ENCODE measurements at regions not wholly inside any gene's neighbourhood (a gene's known extent, or its start where the extent isn't known, plus 50 kb on each side); places are given as distances from the start of the nearest gene placed in this dataset.

GRCh38 chr6:90928051-90928450 is 341.2 kb upstream of the MAP3K7 start:
- CTCF ChIA-PET: interaction anchor here (2.5 kb wide), 1 partner anchor 13 kb away, joined by 11 read pairs; no protein-coding TSS in a partner anchor

GRCh38 chr6:90925726-90926125 is 338.9 kb upstream of the MAP3K7 start:
- no peak for DNase-seq (ENCODE audit: low read depth, low spot score)
- Histone ChIP-seq H3K9me3 (ENCODE audit: control insufficient read depth, insufficient read depth, low read length) (no peaks in the 10 kb centered on the region), H3K27ac (ENCODE audit: low read depth, low read length) (no peak overlapping the region), H3K27me3 (ENCODE audit: control insufficient read depth, insufficient read depth, low read length) (no peaks in the 10 kb centered on the region), H3K4me3 (ENCODE audit: low read depth, low read length) (no peak overlapping the region)
- POLR2A ChIA-PET: no interaction called here
- TF ChIP-seq CTCF (IDR thresholded peaks at IDR 0.05; ENCODE audit: low read depth, low read length): no peak
- CTCF ChIA-PET: no interaction called here

More at GRCh38 chr6:90928051-90928450, 341.2 kb upstream of the MAP3K7 start:
- POLR2A ChIA-PET: no interaction called here
- Histone ChIP-seq H3K4me3 (ENCODE audit: low read depth, low read length) (no peak overlapping the region), H3K27me3 (ENCODE audit: control insufficient read depth, insufficient read depth, low read length) (no peaks in the 10 kb centered on the region), H3K27ac (ENCODE audit: low read depth, low read length) (no peak overlapping the region), H3K9me3 (ENCODE audit: control insufficient read depth, insufficient read depth, low read length) (no peaks in the 10 kb centered on the region)
- no peak for DNase-seq (ENCODE audit: low read depth, low spot score)
- no peak for TF ChIP-seq CTCF (IDR thresholded peaks at IDR 0.05; ENCODE audit: low read depth, low read length)

GRCh38 chr6:90922325-90922724 is 335.5 kb upstream of the MAP3K7 start:
- no peaks in the 10 kb centered on the region for H3K27me3 ChIP-seq (ENCODE audit: control insufficient read depth, insufficient read depth, low read length)
- no peaks in the 10 kb centered on the region for H3K9me3 ChIP-seq (ENCODE audit: control insufficient read depth, insufficient read depth, low read length)
- no peak overlapping the region for H3K27ac ChIP-seq (ENCODE audit: low read depth, low read length)
- DNase-seq (ENCODE audit: low read depth, low spot score): no peak
- ChIA-PET CTCF (interaction anchor here (0.8 kb wide), 1 partner anchor 18 kb away, joined by 3 read pairs; no protein-coding TSS in a partner anchor), POLR2A (no interaction called here)
- no peak for TF ChIP-seq CTCF (IDR thresholded peaks at IDR 0.05; ENCODE audit: low read depth, low read length)
- no peak overlapping the region for H3K4me3 ChIP-seq (ENCODE audit: low read depth, low read length)

GRCh38 chr6:90918361-90918760 is 331.5 kb upstream of the MAP3K7 start:
- no peak for TF ChIP-seq CTCF (IDR thresholded peaks at IDR 0.05; ENCODE audit: low read depth, low read length)
- no peak for DNase-seq (ENCODE audit: low read depth, low spot score)
- Histone ChIP-seq H3K27ac (ENCODE audit: low read depth, low read length) (no peak overlapping the region), H3K27me3 (ENCODE audit: control insufficient read depth, insufficient read depth, low read length) (no peaks in the 10 kb centered on the region), H3K9me3 (ENCODE audit: control insufficient read depth, insufficient read depth, low read length) (no peaks in the 10 kb centered on the region), H3K4me3 (ENCODE audit: low read depth, low read length) (no peak overlapping the region)
- POLR2A ChIA-PET: no interaction called here
- CTCF ChIA-PET: no interaction called here

GRCh38 chr6:90917376-90917775 is 330.5 kb upstream of the MAP3K7 start:
- Histone ChIP-seq H3K27me3 (ENCODE audit: control insufficient read depth, insufficient read depth, low read length) (no peaks in the 10 kb centered on the region), H3K4me3 (ENCODE audit: low read depth, low read length) (no peak overlapping the region), H3K9me3 (ENCODE audit: control insufficient read depth, insufficient read depth, low read length) (no peaks in the 10 kb centered on the region), H3K27ac (ENCODE audit: low read depth, low read length) (no peak overlapping the region)
- DNase-seq (ENCODE audit: low read depth, low spot score): no peak
- ChIA-PET POLR2A (no interaction called here), CTCF (no interaction called here)
- TF ChIP-seq CTCF (IDR thresholded peaks at IDR 0.05; ENCODE audit: low read depth, low read length): no peak

All from AG04450 (cell line).